ENCODE measurements at regions not wholly inside any gene's neighbourhood (a gene's known extent, or its start where the extent isn't known, plus 50 kb on each side); places are given as distances from the start of the nearest gene placed in this dataset.
"Not testable (repeated sequence)": the region's sequence is repeated elsewhere in the genome, so short reads cannot be mapped to it uniquely, and the experiment has no call there.

DNA sequence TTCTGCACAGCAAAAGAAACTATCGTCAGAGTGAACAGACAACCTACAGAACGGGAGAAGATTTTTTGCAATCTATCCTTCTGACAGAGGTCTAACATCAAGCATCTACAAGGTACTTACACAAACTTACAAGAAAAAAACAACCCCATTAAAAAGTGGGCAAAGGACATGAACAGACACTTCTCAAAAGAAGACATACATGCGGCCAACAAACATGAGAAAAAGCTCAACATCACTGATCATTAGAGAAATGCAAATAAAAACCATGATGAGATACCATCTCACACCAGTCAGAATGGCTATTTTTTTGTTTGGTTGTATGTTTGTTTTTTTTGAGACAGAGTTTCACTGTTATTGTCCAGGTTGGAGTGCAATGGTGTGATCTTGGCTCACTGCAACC lies 131.5 kb upstream of the MED13 start:
- DNase-seq = not testable (repeated sequence)

DNA sequence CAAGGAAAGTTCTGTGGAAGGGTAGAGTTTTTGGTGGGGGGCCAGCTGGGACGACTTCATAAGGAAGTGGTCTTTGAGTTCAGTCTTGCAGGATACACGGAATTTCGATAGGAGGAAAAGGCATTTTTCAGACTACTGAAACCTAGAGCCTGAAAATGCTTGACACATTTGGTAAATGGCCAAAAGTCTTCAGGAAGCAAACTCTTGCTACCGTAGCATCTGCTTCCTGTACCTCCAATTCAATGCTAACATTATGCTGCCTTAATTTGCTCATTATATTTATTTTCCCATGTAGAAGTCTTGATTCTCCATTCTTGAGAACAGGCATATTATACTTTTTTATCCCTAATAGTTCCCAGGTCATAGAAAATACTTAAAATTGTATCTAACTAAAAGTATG lies 129.3 kb upstream of the MED13 start:
- no peak for DNase-seq

DNA sequence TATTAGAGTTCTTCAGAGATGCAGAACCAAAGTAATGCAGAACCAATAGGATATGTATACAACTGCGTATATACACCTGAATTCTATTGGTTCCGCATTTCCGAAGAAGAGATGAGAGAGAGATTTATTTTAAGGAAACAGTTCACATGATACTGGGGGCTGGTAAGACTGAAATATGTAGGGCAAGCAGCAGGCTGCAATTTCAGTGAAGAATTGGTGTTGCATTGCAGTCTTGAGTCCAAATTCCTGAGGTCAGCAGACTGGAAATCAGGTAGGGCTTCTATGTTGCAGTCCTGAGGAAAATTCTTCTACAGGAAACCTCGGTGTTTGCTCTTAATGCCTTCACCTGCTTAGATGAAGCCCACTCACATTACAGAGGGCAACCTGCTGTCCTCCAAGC lies 128.2 kb upstream of the MED13 start:
- no peak for DNase-seq

DNA sequence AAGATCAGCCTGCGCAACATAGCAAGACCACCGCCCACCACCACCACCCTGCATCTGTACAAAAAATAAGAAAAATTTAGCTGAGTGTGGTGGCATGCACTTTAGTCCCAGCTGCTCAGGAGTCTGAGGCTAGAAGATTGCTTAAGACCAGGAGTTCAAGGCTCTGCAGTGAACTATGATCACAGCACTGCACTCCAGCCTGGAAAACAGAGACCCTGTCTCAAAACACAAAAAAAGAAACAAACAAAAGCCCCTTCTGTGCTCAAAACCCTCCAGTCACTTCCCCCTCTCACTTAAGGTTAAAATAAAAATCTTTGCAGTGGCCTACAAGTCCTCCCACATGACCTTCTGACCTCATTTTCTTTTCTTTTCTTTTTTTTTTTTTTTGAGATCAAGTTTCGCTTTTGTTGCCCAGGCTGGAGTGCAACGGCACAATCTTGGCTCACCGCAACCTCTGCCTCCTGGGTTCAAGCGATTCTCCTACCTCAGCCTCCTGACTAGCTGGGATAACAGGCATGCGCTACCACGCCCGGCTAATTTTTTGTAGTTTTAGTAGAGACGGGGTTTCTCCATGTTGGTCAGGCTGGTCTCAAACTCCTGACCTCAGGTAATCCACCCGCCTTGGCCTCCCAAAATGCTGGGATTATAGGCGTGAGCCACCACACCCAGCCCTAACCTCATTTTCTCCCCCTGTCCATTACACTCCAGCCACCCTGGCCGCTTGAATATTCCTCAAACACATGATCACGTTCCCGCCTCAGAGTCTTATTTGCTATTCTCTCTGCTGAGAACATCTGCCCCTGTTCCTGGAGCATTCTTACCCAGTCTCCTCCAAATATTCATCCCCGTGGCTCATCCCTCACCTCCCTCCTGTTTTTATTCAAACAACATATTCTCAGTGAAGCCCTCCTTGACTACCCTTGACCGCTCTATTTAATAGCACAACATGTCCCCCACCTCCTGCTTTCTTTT lies 126.6 kb upstream of the MED13 start:
- DNase-seq = no peak

DNA sequence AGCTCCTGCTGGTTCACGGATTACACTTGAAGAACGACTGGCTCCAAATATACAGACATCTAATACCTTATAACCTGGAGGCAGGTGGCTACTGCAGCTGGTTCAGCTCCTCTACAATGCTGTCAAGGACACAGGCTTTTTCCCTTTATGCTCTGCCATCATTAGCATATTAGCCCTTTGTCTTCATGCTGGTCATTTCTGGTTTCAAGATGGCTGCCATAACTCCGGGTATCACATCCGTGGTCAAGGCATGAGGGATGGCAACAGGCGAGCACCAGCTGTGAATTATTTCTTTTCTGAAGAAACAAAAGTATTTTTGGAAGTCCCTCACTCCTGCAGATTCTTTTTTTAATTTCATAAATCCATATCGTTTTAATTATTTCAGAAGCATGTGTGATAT lies 124.3 kb upstream of the MED13 start:
- peak; percentile 7 for DNase-seq

DNA sequence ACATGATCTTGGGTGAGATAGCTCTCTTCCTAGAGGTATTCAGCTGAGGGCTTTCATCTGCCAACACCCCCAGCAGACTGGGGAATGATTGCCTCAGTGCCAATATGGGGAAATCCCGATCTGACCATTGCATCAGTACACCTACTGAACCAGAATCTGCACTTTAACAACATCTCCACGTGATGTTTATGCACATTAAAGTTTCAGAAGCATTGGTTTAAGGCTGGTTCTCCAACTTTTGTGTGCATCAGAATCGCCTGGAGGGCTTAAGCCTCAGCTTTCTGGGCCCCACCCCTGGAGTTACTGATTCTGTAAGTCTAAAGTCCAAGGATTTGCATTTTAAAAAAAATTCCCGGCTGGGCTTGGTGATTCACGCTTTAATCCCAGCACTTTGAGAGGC lies 123.6 kb upstream of the MED13 start:
- DNase-seq = no peak

DNA sequence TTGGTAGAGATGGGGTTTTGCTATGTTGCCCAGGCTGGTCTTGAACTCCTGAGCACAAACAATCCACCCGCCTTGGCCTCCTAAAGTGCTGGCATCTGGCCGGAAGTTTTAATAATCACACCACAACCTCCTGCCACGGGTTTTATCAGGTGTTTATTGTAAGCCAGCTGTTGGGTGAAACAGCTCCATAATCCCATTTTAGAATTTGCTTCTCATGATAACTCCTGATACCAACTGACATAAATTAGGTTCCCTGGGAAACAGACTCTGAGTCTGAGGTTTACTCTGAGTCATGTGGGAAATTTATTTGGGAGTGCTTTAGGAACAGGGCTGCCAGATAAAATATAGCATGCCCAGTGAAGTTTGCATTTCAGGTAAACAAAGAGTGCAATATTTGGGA lies 122.6 kb upstream of the MED13 start:
- no peak for DNase-seq

DNA sequence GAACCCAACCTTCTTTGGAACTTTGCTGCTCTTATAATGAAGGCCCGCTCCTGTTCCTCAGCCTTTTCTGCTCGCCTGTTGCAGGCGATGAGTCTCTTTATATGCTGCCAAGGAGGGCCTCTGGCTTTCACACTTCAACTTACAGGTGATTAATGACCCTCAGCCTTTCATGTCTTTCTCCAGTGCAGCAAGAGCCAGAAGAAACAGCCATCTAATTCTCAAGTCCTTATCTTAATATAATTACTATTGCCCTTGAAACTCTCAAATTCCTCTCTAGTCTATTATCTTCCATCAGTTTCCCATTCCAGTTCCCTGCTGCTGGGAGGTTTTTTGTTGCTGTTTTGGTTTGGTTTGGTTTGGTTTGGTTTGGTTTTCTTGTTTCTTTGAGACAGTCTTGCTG lies 121.8 kb upstream of the MED13 start:
- DNase-seq = no peak

DNA sequence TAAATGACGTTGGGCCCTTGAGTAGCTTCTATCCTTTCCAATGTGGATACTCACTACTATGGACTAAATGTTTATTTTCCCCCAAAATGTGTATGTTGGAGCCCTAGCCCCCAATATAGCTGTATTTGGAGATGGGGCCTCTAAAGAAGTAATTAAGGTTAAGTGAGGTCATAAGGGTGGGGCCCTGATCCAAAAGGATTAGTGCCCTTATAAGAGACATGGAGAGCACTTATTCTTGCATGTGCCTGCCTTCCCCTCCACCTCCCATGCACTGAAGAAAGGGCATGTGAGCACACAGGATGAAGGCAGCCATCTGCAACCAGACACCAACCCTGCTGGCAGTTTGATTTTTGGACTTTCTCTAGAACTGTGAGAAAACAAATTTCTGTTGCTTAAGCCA lies 115.7 kb upstream of the MED13 start:
- no peak for DNase-seq

DNA sequence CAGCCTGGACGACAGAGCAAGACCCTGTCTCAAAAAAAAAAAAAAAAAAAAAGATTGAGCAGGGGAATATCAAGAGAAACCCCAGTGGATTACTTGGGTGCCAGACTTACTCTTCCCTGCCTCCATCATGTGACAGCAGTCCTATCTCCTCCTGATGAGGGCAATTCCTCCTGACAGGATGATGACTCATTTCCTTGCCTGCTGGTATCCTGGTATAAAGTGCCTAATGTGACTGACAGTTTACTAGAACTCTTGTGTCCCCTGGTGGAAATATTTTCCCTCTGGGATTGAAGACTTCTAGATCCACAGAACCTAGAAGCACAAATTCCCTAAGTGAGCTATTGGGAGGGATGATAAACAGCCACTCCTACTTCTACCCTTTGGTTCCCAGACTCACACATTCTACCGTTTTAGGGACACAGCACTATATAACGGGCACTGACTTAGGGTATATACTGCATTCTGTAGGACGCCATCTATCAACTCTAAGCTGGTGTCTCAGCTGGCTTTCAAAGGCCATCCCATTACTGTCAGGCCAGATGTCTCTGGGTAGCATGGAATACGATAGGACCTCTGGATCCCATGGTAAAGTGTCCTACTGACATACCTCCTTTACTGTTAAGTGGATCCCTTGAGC lies 114.6 kb upstream of the MED13 start:
- no peak for DNase-seq

DNA sequence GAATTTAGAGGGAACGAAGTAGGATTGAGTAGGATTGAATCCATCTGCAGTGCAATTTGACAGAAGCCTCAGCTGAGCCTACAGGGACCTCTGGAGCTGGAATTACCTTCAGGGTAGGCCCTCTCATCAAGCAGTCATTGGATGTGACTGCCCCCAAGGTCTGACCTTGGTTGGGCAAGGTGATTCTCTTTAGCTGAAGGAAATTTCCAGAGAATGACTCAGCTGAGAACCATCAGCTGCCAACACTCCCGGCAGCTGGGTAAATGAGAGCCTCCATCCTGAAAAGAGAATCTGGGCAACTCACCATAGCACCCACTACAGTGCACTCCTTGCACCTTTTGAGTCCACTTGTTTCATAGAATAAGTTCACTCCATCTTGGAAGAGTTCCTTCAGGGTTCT lies 113.5 kb upstream of the MED13 start:
- no peak for DNase-seq

DNA sequence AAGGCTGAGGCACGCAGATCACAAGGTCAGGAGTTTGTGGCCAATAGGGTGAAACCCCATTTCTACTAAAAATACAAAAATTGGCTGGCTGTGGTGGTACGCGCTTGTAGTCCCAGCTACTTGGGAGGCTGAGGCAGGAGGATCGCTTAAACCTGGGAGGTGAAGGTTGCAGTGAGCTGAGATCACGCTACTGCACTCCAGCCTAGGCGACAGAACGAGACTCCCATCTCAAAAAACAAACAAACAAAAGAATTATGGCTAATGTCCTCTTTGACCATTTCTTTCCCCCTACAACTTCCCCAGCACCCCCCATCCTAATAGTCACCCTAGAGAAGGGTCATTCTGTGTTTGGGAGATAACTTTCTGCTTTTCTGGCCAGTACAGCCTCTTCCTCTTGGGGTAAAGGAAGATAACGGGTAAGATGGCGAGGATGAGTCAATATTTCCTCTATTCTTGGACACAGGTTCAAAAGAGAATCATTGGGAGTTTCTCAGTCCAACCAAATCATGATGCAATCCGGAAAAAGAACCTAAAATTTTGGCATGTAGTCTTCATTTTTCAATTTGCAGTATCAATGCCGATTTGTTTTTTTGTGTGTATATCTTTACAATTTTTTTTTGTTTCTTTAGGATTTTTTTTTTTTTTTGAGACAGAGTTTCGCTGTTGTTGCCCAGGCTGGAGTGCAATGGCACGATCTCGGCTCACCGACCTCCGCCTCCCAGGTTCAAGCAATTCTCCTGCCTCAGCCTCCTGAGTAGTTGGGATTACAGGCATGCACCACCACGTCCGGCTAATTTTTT lies 107.6 kb upstream of the MED13 start:
- DNase-seq = no peak

DNA sequence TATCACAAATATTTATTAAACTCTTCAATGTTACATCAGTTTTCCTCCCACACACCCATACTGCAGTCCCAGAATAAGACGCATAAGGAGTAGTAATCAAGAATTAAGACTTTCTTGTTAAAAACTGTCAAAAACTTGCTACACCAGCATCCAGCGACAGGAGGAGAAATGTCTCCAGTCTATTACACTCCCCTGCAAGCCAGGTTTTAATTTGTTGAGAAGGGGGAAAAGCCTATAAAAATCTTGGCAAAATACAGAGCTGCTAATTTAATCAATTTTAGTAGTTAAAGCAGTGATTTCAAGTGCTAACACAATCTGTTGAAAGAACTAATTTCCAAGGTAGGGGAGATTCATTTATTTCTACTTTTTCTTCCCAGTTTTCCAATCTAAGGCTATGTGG lies 102.0 kb upstream of the MED13 start:
- no peak for DNase-seq

DNA sequence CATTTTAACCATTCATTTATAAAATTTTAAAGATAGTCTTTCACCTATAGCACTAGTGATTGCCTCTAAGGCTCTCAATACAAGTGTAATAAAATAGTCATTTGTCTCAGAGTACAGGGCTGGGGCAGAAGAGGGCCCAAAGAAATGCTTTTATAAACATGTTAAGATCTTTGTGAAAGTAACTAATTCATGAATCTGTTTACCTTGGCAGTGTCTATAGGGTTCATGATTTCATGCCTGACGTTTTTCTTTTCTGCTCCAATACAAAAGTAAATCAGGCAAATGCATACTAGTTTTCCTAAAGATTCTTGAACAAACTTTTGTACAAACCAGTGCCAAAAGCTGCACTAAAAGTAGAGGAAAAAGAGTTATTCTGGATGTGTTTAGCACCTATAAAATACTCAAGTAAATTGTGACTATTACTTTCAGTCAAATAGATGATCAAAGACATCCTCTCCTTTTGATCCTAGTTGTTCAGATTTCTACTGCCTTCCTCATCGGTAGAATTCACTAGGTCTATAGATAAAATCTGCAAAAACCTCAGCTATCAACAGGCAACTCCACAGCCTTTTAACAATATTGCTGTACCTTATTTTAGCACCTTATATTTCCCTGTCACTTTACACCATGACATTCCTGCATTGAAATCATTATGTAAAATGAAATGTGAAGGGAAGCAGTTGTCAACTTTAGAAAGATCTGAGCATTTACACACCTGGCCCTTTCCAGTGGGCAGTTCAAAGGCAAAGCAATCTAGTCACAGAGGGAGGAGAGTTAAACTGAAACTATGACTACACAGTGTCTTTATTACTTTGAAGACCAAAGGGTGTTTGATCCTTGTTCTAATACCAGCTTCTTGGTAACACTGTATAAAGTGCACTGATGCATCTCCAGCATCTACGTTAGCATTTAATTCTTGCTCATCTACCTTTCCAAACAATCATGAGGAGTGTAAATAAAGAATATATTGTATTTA lies 100.0 kb upstream of the MED13 start:
- no peak for DNase-seq

DNA sequence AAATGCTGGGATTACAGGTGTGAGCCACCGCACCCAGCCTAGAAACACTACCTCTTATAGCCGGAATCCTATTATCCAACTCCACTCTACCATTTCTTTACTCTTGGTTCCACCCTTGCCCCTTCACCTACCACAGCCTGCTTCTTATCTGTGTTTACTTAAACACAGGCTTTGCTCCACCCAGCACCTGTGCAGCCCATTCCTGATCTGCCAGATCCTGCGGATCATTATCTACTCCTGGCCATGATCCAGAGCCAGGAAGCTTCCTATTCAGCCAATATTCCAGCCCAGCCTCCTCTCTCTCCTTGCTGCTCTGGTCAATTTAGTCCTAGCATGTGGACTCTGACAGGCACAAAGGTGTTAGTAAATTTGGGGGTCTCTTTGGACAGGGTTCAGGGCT lies 98.8 kb upstream of the MED13 start:
- no peak for DNase-seq

DNA sequence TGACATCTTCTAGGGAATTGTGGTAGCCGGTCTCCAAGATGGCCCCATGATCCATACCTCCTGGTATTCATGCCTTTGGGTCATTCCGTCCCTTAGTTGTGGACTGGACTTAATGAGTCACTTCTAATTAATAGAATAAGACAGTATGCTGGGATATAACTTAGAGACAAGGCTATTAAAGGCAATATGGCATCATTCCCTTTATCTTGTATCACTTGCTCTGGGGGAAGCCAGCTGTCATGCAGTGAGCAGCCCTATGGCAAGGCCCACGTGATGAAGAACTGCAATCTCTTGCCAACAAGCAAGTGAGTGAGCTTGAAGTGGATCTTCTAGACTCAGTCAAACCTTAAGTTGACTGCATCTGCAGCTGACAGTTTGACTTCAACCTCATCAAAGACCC lies 97.8 kb upstream of the MED13 start:
- no peak for DNase-seq

DNA sequence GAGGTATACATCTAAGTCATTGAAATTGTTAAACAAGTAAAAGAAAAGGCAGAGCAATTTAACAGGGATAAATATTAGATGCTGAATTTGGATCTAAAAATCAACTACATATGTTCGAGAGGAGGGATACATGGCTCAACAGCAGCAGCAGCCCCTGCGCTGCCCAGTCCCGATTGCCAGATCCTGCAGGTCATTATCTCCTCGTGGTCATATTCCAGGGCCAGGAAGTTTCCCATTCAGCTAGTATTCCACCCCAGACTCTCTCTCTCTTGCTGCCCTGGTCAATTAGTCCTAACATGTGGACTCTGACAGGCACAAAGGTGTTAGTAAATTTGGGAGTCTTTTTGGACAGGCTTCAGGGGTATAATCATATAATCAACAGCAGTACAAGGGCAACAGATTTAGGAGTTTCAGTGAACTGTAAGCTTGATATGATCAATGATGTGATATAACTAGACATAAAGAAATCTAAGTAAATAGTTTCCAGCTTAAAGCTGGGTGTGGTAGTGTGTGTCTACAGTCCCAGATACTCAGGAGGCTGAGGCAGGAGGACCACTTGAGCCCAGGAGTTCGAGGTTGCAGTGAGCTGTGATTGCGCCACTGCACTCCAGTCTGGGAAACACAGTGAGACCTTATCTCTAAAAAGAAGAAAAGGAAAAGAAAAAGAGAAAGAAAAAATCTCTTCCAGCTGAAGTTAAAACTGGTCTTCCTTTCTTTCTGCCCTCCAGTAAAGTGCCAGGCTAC lies 96.5 kb upstream of the MED13 start:
- DNase-seq = no peak

DNA sequence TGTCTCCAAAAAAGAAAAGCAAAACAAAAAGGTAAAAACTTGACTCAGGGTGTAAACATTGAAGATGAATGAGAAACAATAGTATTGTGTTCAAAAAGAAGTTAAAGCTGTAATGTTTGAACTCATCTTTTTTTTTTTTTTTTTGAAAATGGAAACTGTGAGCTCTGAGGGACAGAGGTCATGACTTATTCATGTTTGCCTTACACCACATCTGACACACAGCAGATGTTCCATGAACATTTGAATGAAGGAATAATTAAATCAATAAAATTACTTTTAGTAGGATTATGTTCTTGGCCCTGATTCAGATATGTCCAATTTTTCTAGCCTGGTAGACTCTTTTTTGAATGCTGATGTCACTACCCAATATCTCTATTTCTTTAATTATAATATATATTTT lies 95.7 kb upstream of the MED13 start:
- no peak for DNase-seq

DNA sequence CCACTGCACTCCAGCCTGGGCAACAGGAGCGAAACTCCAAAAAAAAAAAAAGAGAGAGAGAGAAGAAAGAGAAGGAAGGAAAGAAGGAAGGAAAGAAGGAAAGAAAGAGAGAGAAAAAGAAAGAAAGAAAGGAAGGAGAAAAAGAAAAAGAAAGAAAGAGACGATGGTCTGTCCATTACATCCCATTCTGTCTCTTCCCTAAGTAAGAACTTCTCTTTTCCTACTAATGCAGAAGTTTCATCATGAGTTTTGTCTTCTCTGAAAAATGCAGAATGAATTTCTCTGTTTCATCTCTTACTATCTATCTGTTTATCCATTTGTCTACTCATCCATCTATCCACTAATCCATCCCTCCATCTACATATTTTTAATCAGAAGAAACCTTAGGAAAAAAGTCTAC lies 94.9 kb upstream of the MED13 start:
- no peak for DNase-seq

DNA sequence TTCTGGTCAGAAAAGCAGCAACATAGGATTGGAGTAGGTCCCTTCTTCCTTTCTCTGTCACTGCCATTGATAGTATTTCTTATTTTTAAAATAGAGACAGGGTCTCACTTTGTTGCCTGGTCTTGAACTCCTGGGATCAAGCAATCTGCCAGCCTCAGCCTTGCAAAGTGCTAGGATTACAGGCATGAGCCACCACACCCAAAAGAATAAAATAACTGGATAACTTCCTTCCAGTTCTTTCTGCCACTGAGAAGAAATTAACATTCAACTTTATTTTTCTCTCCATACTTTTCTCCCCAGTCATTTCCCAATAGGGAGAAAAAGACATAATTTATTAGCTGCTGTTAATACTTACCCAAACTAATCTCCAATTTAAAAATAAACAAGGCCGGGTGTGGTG lies 91.9 kb upstream of the MED13 start:
- no peak for DNase-seq

DNA sequence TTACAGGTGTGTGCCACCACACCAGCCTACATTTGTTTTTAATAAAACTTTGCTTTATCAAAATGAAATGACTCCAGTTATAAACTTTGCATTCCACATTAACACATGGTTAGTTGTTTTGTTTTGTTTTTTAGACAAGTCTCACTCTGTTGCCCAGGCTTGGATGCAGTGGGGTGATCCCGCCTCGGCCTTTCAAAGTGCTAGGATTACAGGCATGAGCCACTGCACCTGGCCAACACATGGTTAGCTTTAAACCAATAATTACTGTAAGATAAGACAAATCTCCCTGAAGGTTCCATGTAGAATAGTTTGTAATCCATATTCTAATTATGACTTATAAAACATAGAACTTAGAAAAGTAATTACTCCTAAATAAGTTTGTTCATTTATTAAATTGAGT lies 89.8 kb upstream of the MED13 start:
- DNase-seq = no peak

DNA sequence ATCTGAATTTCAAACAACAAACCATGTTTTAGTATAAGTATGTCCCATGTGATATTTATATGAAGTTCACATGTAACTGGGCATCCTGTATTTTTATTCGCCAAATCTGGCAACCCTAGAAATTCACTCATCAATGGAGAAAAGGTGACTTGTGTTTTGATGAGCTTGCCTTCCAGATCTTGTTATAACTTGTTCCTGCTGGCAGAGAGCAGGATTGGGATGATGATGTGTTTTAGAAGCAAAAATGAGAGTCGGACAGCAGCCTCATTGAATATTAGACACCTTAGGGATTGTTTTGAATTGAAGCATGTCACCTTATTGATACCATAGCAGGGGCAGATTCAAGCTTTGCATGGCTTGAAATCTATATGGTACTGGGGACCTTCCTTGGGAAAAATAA lies 85.4 kb upstream of the MED13 start:
- no peak for DNase-seq
